ENCODE measurements at regions not wholly inside any gene's neighbourhood (a gene's known extent, or its start where the extent isn't known, plus 50 kb on each side); places are given as distances from the start of the nearest gene placed in this dataset.

DNA sequence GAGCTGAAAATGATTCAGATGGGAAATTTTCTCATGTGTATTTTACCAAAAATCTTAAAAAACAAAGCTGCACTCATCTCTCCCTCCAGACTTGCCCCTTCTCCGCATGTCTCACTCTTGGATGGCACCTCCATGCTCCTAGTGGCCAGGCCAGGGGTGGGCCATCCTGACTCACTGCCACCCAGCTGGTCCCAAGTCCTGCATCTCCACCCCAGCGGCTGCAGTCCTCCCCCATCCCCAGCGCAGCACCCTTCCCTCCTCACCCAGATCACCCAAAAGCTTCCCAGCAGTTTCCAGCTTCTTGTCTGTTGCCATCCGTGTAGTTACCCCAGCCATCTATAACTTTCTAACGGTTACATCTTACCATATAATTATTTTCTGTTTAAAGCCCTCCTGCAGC, 53.0 kb upstream of the INSIG1 start:
- H3K4me3 ChIP-seq (replicated peaks in 1 of 3; ENCODE audit: insufficient read depth in 1 of 3, low read depth in 1 of 3, low read length in 3 of 3): no peak overlapping the region
- H3K9ac ChIP-seq (replicated peaks; ENCODE audit: extremely low read depth, insufficient read depth, low read length): no peak overlapping the region
- H3K27ac ChIP-seq (ENCODE audit: insufficient read depth, low read depth, low read length): no peak overlapping the region
- no peak overlapping the region for H2AFZ ChIP-seq (ENCODE audit: low read depth, low read length)
- BruUV-seq (replicated peaks): no TSS peak
- H3K4me2 ChIP-seq (ENCODE audit: insufficient read depth, low read length): no peak overlapping the region
- no peak for DNase-seq (ENCODE audit: low read depth, low spot score)
- H3K79me2 ChIP-seq (ENCODE audit: control insufficient read depth, insufficient read depth, low read length): no peaks in the 10 kb centered on the region
- H3K4me1 ChIP-seq (ENCODE audit: control insufficient read depth, extremely low read depth, insufficient read depth, low read length): no peaks in the 10 kb centered on the region
- no peaks in the 10 kb centered on the region for H3K9me1 ChIP-seq (replicated peaks; ENCODE audit: control insufficient read depth, extremely low read depth, insufficient read depth, low read length)
- no peaks in the 10 kb centered on the region for H3K9me3 ChIP-seq (replicated peaks; ENCODE audit: control insufficient read depth, insufficient read depth, low read length)
- ChIA-PET CTCF (interaction anchor here (0.7 kb wide), 1 partner anchor 317 kb away, joined by 3 read pairs; no protein-coding TSS in a partner anchor), POLR2A (no interaction called here)
- no peaks in the 10 kb centered on the region for H3K36me3 ChIP-seq (ENCODE audit: control insufficient read depth in 2 of 2, extremely low read depth in 1 of 2, insufficient read depth in 2 of 2, low read length in 2 of 2)
- intact Hi-C loops (cut with micrococcal nuclease) (no loop called here), dilution Hi-C loops (cut with MboI; ENCODE audit: extremely low pct_ligation_motif_present, low sequenced_read_pairs) (no loop called here)
- H3K27me3 ChIP-seq (ENCODE audit: control insufficient read depth in 2 of 2, insufficient read depth in 2 of 2, low read length in 2 of 2): peaks cover 5 to 6% of the 10 kb centered on the region in 2 experiments
- no peak for FAIRE-seq
- TF ChIP-seq POLR2AphosphoS5 (IDR thresholded peaks at IDR 0.05; ENCODE audit: insufficient read depth, low read depth, low read length) (no peak), FOS (IDR thresholded peaks at IDR 0.05; ENCODE audit: borderline replicate concordance, insufficient read depth, low read length) (no peak), POLR2A (IDR thresholded peaks at IDR 0.05; ENCODE audit: low read depth, low read length) (no peak), MYC (IDR thresholded peaks at IDR 0.05; ENCODE audit: low read depth, low read length) (no peak), JUN (IDR thresholded peaks at IDR 0.05; ENCODE audit: borderline replicate concordance, insufficient read depth, insufficient read length, low read depth) (no peak), EZH2 (IDR thresholded peaks at IDR 0.05; ENCODE audit: borderline replicate concordance, low read depth, low read length, severe bottlenecking) (no peak), GATA2 (IDR thresholded peaks at IDR 0.05; ENCODE audit: insufficient read depth, insufficient read length, low read depth, low read length) (no peak)
- TF ChIP-seq, protein P1, sequence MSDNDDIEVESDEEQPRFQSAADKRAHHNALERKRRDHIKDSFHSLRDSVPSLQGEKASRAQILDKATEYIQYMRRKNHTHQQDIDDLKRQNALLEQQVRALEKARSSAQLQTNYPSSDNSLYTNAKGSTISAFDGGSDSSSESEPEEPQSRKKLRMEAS (IDR thresholded peaks at IDR 0.05; ENCODE audit: insufficient read depth, insufficient read length): no peak
- TF ChIP-seq, protein P2, sequence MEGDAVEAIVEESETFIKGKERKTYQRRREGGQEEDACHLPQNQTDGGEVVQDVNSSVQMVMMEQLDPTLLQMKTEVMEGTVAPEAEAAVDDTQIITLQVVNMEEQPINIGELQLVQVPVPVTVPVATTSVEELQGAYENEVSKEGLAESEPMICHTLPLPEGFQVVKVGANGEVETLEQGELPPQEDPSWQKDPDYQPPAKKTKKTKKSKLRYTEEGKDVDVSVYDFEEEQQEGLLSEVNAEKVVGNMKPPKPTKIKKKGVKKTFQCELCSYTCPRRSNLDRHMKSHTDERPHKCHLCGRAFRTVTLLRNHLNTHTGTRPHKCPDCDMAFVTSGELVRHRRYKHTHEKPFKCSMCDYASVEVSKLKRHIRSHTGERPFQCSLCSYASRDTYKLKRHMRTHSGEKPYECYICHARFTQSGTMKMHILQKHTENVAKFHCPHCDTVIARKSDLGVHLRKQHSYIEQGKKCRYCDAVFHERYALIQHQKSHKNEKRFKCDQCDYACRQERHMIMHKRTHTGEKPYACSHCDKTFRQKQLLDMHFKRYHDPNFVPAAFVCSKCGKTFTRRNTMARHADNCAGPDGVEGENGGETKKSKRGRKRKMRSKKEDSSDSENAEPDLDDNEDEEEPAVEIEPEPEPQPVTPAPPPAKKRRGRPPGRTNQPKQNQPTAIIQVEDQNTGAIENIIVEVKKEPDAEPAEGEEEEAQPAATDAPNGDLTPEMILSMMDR (IDR thresholded peaks at IDR 0.05; ENCODE audit: extremely low read depth in 1 of 2, insufficient read depth in 1 of 2, low read depth in 1 of 2, low read length in 2 of 2): no peak
- H4K20me1 ChIP-seq (replicated peaks; ENCODE audit: control insufficient read depth, extremely low read depth, insufficient read depth, low read length): no peaks in the 10 kb centered on the region
